Suprapubic skin (tissue), 4 donors: ENCODE measurements at regions not wholly inside any gene's neighbourhood (a gene's known extent, or its start where the extent isn't known, plus 50 kb on each side); places are given as distances from the start of the nearest gene placed in this dataset.

Experiments
- DNase-seq, 2 donors: peaks; one replicate each; pipeline ENCODE4 v3.0.0-alpha.2; 2019; ENCODE audit warnings: low spot score in 2 of 2
- H3K27ac ChIP-seq: fragments of 200-600 bp; sonication (generic); one replicate; pipeline ENCODE4 v1.5.1; 2019
- H3K27me3 ChIP-seq: fragments of 200-600 bp; sonication (generic); one replicate; pipeline ENCODE4 v1.5.1; 2019
- H3K36me3 ChIP-seq: fragments of 200-600 bp; sonication (generic); one replicate; pipeline ENCODE4 v1.5.1; 2019
- H3K4me1 ChIP-seq: fragments of 200-600 bp; sonication (generic); one replicate; pipeline ENCODE4 v1.5.1; 2019
- H3K4me3 ChIP-seq: fragments of 200-600 bp; sonication (generic); one replicate; pipeline ENCODE4 v1.5.1; 2019; ENCODE audit warnings: mild to moderate bottlenecking
- H3K9me3 ChIP-seq: fragments of 200-600 bp; sonication (generic); one replicate; pipeline ENCODE4 v1.5.1; 2019
- CTCF ChIP-seq, 2 donors: fragments of 200-600 bp in 1 of 2; fragments of 450-650 bp in 1 of 2; sonication (generic) in 1 of 2; IDR thresholded peaks; one replicate each; pipeline ENCODE4 v1.5.1; 2016 to 2019; ENCODE audit warnings: antibody characterized with exemption in 2 of 2, mild to moderate bottlenecking in 1 of 2, moderate library complexity in 1 of 2
- EP300 ChIP-seq: sonication (generic); formaldehyde crosslinking; IDR thresholded peaks from one replicate; pipeline ENCODE4 v1.6.1; 2017; ENCODE audit warnings: antibody characterized with exemption
- POLR2A ChIP-seq, 2 donors: fragments of 450-650 bp; IDR thresholded peaks; one replicate each; pipeline ENCODE4 v1.6.1; 2017; ENCODE audit warnings: antibody characterized with exemption in 2 of 2, mild to moderate bottlenecking in 2 of 2, moderate library complexity in 2 of 2
- POLR2AphosphoS5 ChIP-seq, 3 donors: sonication (generic); formaldehyde crosslinking; IDR thresholded peaks; one replicate each; pipeline ENCODE4 v1.6.1; 2017; ENCODE audit warnings: antibody characterized with exemption in 3 of 3
- WGBS: methylation state at CpG from one replicate; pipeline ENCODE4 v1.1.5; 2018; 5-methylcytosine and 5-hydroxymethylcytosine counted together

- no peak for DNase-seq
- Histone ChIP-seq H3K9me3 (no peaks in the 10 kb centered on the region), H3K27me3 (no peaks in the 10 kb centered on the region), H3K27ac (no peak overlapping the region), H3K4me3 (no peak overlapping the region), H3K4me1 (no peaks in the 10 kb centered on the region), H3K36me3 (no peaks in the 10 kb centered on the region)
- 70% methylated on average over 3 of the region's 3 CpGs for WGBS
- TF ChIP-seq EP300: no peak
- TF ChIP-seq CTCF (IDR thresholded peaks at IDR 0.05): no peak
- TF ChIP-seq POLR2A (IDR thresholded peaks at IDR 0.05): no peak
- TF ChIP-seq POLR2AphosphoS5 (IDR thresholded peaks at IDR 0.05): no peak
Observed at GRCh38 chr5:93304456-93305250, 276.4 kb downstream of the NR2F1-AS1 start.

- Histone ChIP-seq H3K27ac (no peak overlapping the region), H3K9me3 (no peaks in the 10 kb centered on the region), H3K4me3 (no peak overlapping the region), H3K36me3 (no peaks in the 10 kb centered on the region), H3K27me3 (no peaks in the 10 kb centered on the region), H3K4me1 (no peaks in the 10 kb centered on the region)
- TF ChIP-seq POLR2A (IDR thresholded peaks at IDR 0.05) (no peak), POLR2AphosphoS5 (IDR thresholded peaks at IDR 0.05) (no peak), EP300 (no peak), CTCF (IDR thresholded peaks at IDR 0.05) (no peak)
- DNase-seq: no peak
- 67% methylated on average over 4 of the region's 4 CpGs for WGBS
Observed at GRCh38 chr5:93303291-93303691, 277.7 kb downstream of the NR2F1-AS1 start.

GRCh38 chr5:93302711-93303110 is 278.3 kb downstream of the NR2F1-AS1 start:
- Histone ChIP-seq H3K4me1 (no peaks in the 10 kb centered on the region), H3K9me3 (no peaks in the 10 kb centered on the region), H3K27ac (no peak overlapping the region), H3K4me3 (no peak overlapping the region), H3K36me3 (no peaks in the 10 kb centered on the region), H3K27me3 (no peaks in the 10 kb centered on the region)
- DNase-seq: no peak
- 81% methylated on average over 4 of the region's 4 CpGs for WGBS
- TF ChIP-seq CTCF (IDR thresholded peaks at IDR 0.05): no peak
- TF ChIP-seq POLR2AphosphoS5 (IDR thresholded peaks at IDR 0.05): no peak
- TF ChIP-seq EP300: no peak
- no peak for TF ChIP-seq POLR2A (IDR thresholded peaks at IDR 0.05)

GRCh38 chr5:93300945-93301344 is 280.1 kb downstream of the NR2F1-AS1 start:
- H3K27me3 ChIP-seq: no peaks in the 10 kb centered on the region
- no peaks in the 10 kb centered on the region for H3K9me3 ChIP-seq
- no peaks in the 10 kb centered on the region for H3K4me1 ChIP-seq
- H3K4me3 ChIP-seq: no peak overlapping the region
- H3K27ac ChIP-seq: no peak overlapping the region
- no peaks in the 10 kb centered on the region for H3K36me3 ChIP-seq
- DNase-seq: no peak
- TF ChIP-seq POLR2AphosphoS5 (IDR thresholded peaks at IDR 0.05) (no peak), CTCF (IDR thresholded peaks at IDR 0.05) (no peak), POLR2A (IDR thresholded peaks at IDR 0.05) (no peak), EP300 (no peak)

- Histone ChIP-seq H3K27ac (no peak overlapping the region), H3K4me3 (no peak overlapping the region), H3K27me3 (no peaks in the 10 kb centered on the region), H3K36me3 (no peaks in the 10 kb centered on the region), H3K9me3 (no peaks in the 10 kb centered on the region), H3K4me1 (no peaks in the 10 kb centered on the region)
- WGBS: 75% methylated on average over 8 of the region's 8 CpGs
- no peak for TF ChIP-seq POLR2AphosphoS5 (IDR thresholded peaks at IDR 0.05)
- no peak for TF ChIP-seq EP300
- no peak for TF ChIP-seq CTCF (IDR thresholded peaks at IDR 0.05)
- no peak for TF ChIP-seq POLR2A (IDR thresholded peaks at IDR 0.05)
- no peak for DNase-seq
Observed at GRCh38 chr5:93300309-93300923, 280.6 kb downstream of the NR2F1-AS1 start.
